Neural cell (in vitro differentiated cells): ENCODE measurements at regions not wholly inside any gene's neighbourhood (a gene's known extent, or its start where the extent isn't known, plus 50 kb on each side); places are given as distances from the start of the nearest gene placed in this dataset.

Source experiments
- H2AFZ ChIP-seq: fragments of 200-600, 300-800 bp; sonication (generic), shearing (Covaris generic); 2 replicates; pipeline ENCODE4 v1.6.0; 2014; ENCODE audit warnings: low read depth, mild to moderate bottlenecking, antibody characterized with exemption, low read length, moderate library complexity
- H3F3A ChIP-seq: fragments of 200-600 bp; shearing (Covaris generic); 2 replicates; pipeline ENCODE4 v1.6.1; 2016; ENCODE audit warnings: mild to moderate bottlenecking, moderate library complexity, mixed read lengths, antibody characterized with exemption, low read length; ENCODE audit not compliant: insufficient read depth, poor library complexity, severe bottlenecking
- H3K27ac ChIP-seq: fragments of 200-600, 300-800 bp; sonication (generic), shearing (Covaris generic); 2 replicates; pipeline ENCODE4 v1.5.1; 2014; ENCODE audit warnings: mild to moderate bottlenecking, low read length, moderate library complexity
- H3K27me3 ChIP-seq: fragments of 300-800, 200-600 bp; sonication (generic), shearing (Covaris generic); 2 replicates; pipeline ENCODE4 v1.6.0; 2014; ENCODE audit warnings: mild to moderate bottlenecking, low read depth, low read length, moderate library complexity; ENCODE audit not compliant: insufficient read depth
- H3K36me3 ChIP-seq: fragments of 300-800, 200-600 bp; sonication (generic), shearing (Covaris generic); 2 replicates; pipeline ENCODE4 v1.5.1; 2014; ENCODE audit warnings: mild to moderate bottlenecking, antibody characterized with exemption, low read length, moderate library complexity; ENCODE audit not compliant: insufficient read depth
- H3K4me2 ChIP-seq: fragments of 300-800, 200-600 bp; sonication (generic), shearing (Covaris generic); 2 replicates; pipeline ENCODE4 v1.6.0; 2014; ENCODE audit warnings: mild to moderate bottlenecking, low read length
- H3K4me3 ChIP-seq: fragments of 300-800, 200-600 bp; sonication (generic), shearing (Covaris generic); 2 replicates; pipeline ENCODE4 v1.5.1; 2014; ENCODE audit warnings: mild to moderate bottlenecking, low read length, moderate library complexity
- H3K79me2 ChIP-seq: fragments of 200-600 bp; shearing (Covaris generic); replicated peaks from 2 replicates; pipeline ENCODE4 v1.6.0; 2014; ENCODE audit warnings: mild to moderate bottlenecking, low read length, moderate library complexity; ENCODE audit not compliant: insufficient read depth
- H3K9ac ChIP-seq: fragments of 300-800, 200-600 bp; sonication (generic), shearing (Covaris generic); 2 replicates; pipeline ENCODE4 v1.6.1; 2016; ENCODE audit warnings: mild to moderate bottlenecking, low read length, mixed read lengths
- H3K9me2 ChIP-seq: fragments of 200-600 bp; shearing (Covaris generic); 2 replicates; pipeline ENCODE4 v1.6.1; 2016; ENCODE audit warnings: mild to moderate bottlenecking, low read length, mixed read lengths; ENCODE audit not compliant: insufficient read depth
- H3K9me3 ChIP-seq: fragments of 200-600, 300-800 bp; sonication (generic), shearing (Covaris generic); 2 replicates; pipeline ENCODE4 v1.6.1; 2016; ENCODE audit warnings: mild to moderate bottlenecking, mixed run types, low read length, moderate library complexity, mixed read lengths
- H4K20me1 ChIP-seq: fragments of 200-600 bp; shearing (Covaris generic); 2 replicates; pipeline ENCODE4 v1.6.1; 2016; ENCODE audit warnings: mild to moderate bottlenecking, mixed run types; ENCODE audit not compliant: insufficient read depth
- EP300 ChIP-seq: fragments of 450-650 bp; conservative IDR thresholded peaks from 2 replicates; pipeline ENCODE4 v1.6.1; 2014; ENCODE audit warnings: antibody characterized with exemption, mild to moderate bottlenecking, moderate library complexity; ENCODE audit not compliant: poor library complexity, severe bottlenecking
- EZH2 ChIP-seq: fragments of 200-600, 300-800 bp; shearing (Covaris generic), sonication (generic); IDR thresholded peaks from 2 replicates; pipeline ENCODE4 v1.6.1; 2014; ENCODE audit warnings: antibody characterized with exemption, low read length, borderline replicate concordance, mild to moderate bottlenecking; ENCODE audit not compliant: insufficient read depth, poor library complexity, severe bottlenecking
- MXI1 ChIP-seq: fragments of 450-650 bp; conservative IDR thresholded peaks from 2 replicates; pipeline ENCODE4 v1.6.1; 2014; ENCODE audit warnings: antibody characterized with exemption, mild to moderate bottlenecking; ENCODE audit not compliant: poor library complexity, severe bottlenecking
- POLR2AphosphoS5 ChIP-seq: IDR thresholded peaks from 2 replicates; pipeline ENCODE4 v1.6.1; 2012
- RAD21 ChIP-seq: fragments of 450-650 bp; conservative IDR thresholded peaks from 2 replicates; pipeline ENCODE4 v1.6.1; 2014; ENCODE audit warnings: antibody characterized with exemption, mild to moderate bottlenecking, moderate library complexity
- SMC3 ChIP-seq: fragments of 450-650 bp; conservative IDR thresholded peaks from 2 replicates; pipeline ENCODE4 v1.6.1; 2014; ENCODE audit warnings: antibody characterized with exemption, mild to moderate bottlenecking, moderate library complexity; ENCODE audit not compliant: poor library complexity
- TAF1 ChIP-seq: IDR thresholded peaks from 2 replicates; pipeline ENCODE4 v1.6.1; 2012; ENCODE audit warnings: low read depth
- TF ChIP-seq, protein P1 (sequence below): fragments of 450-650 bp; IDR thresholded peaks from 2 replicates; pipeline ENCODE4 v1.5.1; 2014; ENCODE audit warnings: antibody characterized with exemption, mild to moderate bottlenecking, moderate library complexity; ENCODE audit not compliant: poor library complexity, severe bottlenecking
- TF ChIP-seq, protein P2 (sequence below): IDR thresholded peaks from 2 replicates; pipeline ENCODE4 v1.6.1; 2012; ENCODE audit warnings: borderline replicate concordance

DNA sequence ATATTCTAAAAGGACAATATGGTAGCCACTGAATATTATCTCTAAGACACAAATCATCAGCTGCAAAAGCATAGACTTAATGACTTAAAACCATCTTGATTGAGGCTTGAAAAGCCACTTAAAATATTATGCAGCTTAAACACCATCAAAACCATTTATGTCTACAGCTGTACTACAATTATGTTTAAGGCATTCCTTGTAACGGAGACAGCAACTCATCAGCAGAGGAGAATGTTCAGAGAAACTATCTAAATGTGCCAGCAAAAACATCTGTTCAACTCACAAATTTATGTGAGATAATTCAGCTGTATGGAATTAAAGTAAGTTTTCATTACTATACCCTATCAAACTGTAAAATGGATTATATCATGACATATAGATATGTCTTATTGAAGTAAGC is 147.9 kb upstream of the CTSO start:
- H3F3A ChIP-seq, result no peaks in the 10 kb centered on the region
- H3K4me3 ChIP-seq, result no peak overlapping the region
- H3K79me2 ChIP-seq, result no peaks in the 10 kb centered on the region
- H3K36me3 ChIP-seq, result no peaks in the 10 kb centered on the region
- no peaks in the 10 kb centered on the region for H3K9me2 ChIP-seq
- H3K9me3 ChIP-seq, result no peaks in the 10 kb centered on the region
- H4K20me1 ChIP-seq, result no peaks in the 10 kb centered on the region
- H2AFZ ChIP-seq, result no peak overlapping the region
- no peaks in the 10 kb centered on the region for H3K27me3 ChIP-seq
- no peak overlapping the region for H3K4me2 ChIP-seq
- H3K9ac ChIP-seq, result no peak overlapping the region
- TF ChIP-seq, protein P1, sequence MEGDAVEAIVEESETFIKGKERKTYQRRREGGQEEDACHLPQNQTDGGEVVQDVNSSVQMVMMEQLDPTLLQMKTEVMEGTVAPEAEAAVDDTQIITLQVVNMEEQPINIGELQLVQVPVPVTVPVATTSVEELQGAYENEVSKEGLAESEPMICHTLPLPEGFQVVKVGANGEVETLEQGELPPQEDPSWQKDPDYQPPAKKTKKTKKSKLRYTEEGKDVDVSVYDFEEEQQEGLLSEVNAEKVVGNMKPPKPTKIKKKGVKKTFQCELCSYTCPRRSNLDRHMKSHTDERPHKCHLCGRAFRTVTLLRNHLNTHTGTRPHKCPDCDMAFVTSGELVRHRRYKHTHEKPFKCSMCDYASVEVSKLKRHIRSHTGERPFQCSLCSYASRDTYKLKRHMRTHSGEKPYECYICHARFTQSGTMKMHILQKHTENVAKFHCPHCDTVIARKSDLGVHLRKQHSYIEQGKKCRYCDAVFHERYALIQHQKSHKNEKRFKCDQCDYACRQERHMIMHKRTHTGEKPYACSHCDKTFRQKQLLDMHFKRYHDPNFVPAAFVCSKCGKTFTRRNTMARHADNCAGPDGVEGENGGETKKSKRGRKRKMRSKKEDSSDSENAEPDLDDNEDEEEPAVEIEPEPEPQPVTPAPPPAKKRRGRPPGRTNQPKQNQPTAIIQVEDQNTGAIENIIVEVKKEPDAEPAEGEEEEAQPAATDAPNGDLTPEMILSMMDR, result no peak
- TF ChIP-seq, protein P2, sequence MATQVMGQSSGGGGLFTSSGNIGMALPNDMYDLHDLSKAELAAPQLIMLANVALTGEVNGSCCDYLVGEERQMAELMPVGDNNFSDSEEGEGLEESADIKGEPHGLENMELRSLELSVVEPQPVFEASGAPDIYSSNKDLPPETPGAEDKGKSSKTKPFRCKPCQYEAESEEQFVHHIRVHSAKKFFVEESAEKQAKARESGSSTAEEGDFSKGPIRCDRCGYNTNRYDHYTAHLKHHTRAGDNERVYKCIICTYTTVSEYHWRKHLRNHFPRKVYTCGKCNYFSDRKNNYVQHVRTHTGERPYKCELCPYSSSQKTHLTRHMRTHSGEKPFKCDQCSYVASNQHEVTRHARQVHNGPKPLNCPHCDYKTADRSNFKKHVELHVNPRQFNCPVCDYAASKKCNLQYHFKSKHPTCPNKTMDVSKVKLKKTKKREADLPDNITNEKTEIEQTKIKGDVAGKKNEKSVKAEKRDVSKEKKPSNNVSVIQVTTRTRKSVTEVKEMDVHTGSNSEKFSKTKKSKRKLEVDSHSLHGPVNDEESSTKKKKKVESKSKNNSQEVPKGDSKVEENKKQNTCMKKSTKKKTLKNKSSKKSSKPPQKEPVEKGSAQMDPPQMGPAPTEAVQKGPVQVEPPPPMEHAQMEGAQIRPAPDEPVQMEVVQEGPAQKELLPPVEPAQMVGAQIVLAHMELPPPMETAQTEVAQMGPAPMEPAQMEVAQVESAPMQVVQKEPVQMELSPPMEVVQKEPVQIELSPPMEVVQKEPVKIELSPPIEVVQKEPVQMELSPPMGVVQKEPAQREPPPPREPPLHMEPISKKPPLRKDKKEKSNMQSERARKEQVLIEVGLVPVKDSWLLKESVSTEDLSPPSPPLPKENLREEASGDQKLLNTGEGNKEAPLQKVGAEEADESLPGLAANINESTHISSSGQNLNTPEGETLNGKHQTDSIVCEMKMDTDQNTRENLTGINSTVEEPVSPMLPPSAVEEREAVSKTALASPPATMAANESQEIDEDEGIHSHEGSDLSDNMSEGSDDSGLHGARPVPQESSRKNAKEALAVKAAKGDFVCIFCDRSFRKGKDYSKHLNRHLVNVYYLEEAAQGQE, result no peak
- TF ChIP-seq RAD21 (no peak), TAF1 (no peak), POLR2AphosphoS5 (no peak), SMC3 (no peak), EZH2 (no peak), MXI1 (no peak), EP300 (no peak)
- H3K27ac ChIP-seq, result no peak overlapping the region

DNA sequence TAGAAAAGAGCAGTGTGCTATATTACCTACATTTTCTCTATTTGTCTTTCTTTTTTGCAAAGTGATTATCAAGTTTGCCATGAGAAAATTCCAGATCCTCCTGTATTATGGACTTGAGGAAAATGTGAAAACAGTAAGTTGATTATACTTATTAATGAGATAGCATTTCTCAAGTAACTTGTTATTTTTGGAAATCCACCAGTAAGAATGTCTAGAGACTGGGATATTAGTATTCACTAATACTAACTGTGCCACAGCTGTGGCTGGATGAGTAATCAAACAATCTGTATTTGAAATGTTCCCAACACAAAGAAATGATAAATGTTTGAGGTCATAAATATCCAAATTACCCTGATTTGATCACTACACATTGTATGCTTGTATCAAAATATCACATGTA is 147.0 kb upstream of the CTSO start:
- Histone ChIP-seq H3K27ac (no peak overlapping the region), H3F3A (no peaks in the 10 kb centered on the region), H3K27me3 (no peaks in the 10 kb centered on the region), H3K9ac (no peak overlapping the region), H3K36me3 (no peaks in the 10 kb centered on the region), H3K4me3 (no peak overlapping the region), H3K9me3 (no peaks in the 10 kb centered on the region), H3K4me2 (no peak overlapping the region), H3K79me2 (no peaks in the 10 kb centered on the region), H4K20me1 (no peaks in the 10 kb centered on the region), H3K9me2 (no peaks in the 10 kb centered on the region), H2AFZ (no peak overlapping the region)
- TF ChIP-seq, protein P1, result no peak
- TF ChIP-seq TAF1, result no peak
- no peak for TF ChIP-seq RAD21
- no peak for TF ChIP-seq SMC3
- no peak for TF ChIP-seq POLR2AphosphoS5
- TF ChIP-seq, protein P2, result no peak
- no peak for TF ChIP-seq EP300
- TF ChIP-seq EZH2, result no peak
- no peak for TF ChIP-seq MXI1
